T-helper 1 cell treated with Interleukin-12 subunit alpha and Interleukin-12 subunit beta and Interleukin-4 antibody, amounts not matched to agents 30 ng/mL and 1 ng/mL, for 36 hours (primary cell): ENCODE measurements at regions not wholly inside any gene's neighbourhood (a gene's known extent, or its start where the extent isn't known, plus 50 kb on each side); places are given as distances from the start of the nearest gene placed in this dataset.

Source experiments
- intact Hi-C: fragments of 100-400 bp; cut with micrococcal nuclease; formaldehyde crosslinking; loops from one replicate; pipeline ENCODE4 v1.15.1; 2024

DNA sequence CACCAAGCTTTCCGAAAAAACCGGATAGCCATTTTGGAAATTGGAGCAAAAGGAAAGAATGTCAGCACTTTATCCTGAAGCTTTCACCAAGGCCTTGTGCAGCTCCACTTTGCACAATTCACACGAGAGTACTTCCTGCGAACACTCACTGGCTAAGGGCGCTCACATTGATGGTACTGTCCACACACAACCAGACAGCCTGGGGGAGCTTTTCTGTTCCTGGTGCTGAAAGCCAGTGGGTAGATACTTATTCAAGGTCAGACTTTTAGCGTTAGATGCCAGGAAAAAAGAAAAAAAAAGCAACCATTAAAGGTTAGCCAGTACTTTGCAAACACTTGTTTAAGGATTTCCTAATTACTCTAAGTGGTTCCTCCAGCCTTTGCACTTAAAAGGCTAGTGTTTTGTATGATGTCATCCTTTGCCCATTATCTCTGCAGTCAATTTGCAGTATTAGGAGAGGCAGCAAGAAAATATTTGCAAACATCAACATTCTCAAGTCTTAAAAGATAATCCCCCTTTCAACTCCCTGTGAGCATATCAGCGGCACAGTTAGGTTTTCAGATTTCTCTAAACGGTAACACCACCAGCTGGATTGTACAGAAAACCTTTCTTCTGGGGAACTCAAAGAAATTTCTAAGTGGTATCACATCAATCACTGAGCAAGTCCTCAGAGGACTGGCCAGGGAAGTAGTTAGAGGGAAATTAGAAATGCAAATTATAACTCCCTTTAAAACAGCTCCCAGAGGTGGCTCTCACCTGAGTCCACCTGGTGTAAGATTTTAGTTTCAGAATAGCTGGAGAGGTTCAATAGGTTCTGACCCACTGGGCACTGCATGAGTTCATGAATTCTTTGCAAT, 243.4 kb upstream of the IRX5 start:
- intact Hi-C loops = no loop called here

DNA sequence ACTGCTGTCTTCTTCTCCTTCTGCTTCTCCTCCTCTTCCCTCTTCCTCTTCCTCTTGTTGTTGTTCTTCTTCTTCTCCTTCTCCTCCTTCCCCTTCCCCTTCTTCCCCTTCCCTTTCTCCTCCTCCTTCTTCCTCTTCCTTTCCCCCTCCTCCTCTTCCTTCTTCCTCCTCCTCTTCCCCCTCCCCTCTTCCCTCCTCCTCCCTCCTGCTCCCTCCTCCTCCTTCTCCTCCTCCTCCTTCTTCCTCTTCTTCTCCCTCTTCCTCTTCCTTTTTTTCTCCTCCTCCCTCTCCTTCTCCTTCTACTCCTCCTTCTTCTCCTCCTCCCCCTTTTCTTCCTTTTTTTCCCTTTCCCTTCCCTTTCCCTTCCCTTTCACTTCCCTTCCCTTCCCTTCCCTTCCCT, 245.0 kb upstream of the IRX5 start:
- intact Hi-C loops = no loop called here

DNA sequence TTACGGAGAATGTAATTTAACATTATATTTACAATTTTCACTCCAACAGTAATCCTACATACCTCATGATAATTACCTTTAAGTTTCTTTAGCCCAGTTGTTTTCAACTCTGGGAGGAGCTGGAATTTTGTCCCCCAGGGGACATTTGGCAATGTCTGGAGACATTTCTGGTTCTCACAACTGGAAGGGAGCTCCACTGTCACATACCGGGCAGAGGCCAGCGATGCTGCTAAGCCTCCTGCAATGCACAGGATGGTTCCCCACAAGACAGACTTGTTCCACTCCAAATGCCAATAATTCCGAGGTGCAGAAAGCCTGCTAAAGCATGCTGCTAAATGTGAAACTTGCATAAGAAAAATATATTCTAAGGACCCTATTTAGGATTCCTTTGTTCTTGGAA, 251.1 kb upstream of the IRX5 start:
- intact Hi-C loops = no loop called here

DNA sequence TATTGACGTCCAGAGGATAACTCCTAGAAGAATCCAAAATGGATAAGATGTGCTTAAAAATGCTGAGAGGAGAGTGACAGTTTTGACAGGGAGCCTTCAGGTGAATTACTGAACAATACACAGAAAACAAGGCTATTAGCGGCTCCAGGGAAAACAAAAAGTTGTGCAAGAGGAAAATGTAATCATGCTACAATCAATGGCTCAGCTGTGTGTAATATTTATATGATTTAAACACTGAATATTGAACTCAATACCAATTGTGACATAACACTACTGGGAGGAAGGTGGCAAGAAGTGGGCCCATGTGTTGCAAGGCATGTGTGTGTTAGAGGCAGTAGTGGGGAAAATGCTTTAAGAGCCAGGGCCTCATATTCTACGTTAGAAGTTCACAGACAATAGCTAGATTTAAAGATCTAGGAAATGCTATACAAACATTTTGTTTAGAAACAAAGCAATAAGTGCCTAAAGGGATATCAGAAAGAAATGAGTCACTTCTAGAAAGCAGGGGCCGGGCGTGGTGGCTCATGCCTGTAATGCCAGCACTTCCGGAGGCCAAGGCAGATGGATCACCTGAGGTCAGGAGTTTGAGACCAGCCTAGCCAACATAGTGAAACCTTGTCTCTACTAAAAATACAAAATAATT, 253.2 kb upstream of the IRX5 start:
- intact Hi-C loops = no loop called here

DNA sequence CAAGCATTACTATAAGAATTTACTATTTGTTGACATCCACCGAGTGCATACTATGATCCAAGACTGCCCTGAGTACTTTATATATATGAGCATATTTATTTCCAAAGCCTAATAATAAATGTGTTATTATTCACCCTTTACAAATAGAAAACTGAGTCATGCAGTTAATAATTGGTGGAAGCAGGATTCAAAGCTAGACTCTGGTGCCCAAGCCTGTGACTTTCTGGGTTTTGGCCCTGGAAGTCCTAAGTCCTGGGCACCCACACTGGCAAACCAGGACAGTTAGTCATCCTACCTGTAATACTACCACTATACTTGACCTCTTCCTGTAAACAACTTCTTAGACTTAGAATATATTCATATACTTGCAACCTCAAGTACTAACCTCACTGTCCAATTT, 257.4 kb upstream of the IRX5 start:
- intact Hi-C loops = no loop called here

DNA sequence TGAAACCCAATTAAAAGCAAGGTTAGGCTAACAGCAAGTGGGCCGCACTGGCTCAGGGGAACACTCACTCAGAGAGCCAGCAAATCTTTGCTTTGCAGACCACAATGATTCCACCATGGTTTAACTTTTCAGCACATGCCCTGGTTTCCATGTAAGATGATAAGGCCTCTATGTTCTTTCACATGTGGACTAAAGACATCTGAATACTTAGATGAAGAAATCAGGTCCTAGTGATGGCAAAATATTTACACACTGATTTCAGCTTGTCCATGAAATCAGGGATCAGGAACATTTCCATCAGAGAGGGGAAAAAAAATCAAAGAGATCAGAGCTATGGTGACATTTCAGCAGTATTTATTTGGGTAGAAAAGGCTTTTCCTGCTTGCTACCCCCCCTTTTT, 258.2 kb upstream of the IRX5 start:
- intact Hi-C loops = no loop called here

DNA sequence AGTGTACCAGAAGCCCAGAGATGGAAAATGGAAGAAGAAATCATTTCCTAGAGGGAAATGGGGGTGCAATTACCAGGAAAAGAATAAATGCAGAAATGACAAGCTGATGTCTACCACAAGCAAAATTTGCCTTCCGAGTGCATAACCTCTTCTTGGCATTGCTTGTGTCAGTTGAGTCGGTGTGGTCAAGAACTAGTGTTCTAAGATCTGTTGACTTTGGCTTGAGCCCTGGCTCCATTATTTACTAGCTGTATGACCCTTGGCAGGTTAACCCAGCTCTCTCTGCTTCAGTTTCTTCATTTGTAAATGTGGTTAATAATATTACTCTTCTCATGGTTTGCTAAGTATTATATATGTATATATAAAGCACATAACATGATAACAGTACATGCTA, 273.0 kb upstream of the IRX5 start:
- intact Hi-C loops = no loop called here

DNA sequence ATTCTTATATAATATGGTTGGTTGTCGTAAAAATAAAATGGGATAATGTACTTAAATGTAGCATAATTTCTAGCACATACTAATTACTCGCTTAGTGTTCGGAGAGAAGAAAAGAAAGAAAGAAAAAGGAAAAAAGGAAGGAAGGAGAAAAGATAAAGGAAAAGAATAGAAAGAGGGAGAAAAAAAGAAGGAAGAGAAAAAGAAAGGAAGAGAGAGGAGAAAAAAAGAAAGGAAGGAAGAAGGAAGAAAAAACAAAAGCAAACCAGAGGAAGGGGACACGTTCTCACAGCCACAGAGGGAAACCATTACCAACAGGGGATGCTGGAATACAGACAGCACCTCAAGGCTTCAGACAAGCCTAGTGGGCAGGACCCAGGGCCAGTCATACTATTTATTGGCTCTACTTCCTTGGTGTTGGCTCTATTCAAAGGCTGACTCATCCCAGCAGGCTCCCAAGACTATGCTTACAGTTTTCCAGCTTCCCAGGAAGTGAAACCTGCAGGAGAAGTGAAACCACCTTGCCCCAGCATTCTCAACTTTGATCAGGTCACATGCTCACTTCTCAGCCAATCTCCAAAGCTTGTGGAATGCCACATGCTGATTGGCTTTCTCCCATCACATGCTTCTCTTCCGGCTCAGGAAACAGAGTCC, 273.5 kb upstream of the IRX5 start:
- intact Hi-C loops = no loop called here

DNA sequence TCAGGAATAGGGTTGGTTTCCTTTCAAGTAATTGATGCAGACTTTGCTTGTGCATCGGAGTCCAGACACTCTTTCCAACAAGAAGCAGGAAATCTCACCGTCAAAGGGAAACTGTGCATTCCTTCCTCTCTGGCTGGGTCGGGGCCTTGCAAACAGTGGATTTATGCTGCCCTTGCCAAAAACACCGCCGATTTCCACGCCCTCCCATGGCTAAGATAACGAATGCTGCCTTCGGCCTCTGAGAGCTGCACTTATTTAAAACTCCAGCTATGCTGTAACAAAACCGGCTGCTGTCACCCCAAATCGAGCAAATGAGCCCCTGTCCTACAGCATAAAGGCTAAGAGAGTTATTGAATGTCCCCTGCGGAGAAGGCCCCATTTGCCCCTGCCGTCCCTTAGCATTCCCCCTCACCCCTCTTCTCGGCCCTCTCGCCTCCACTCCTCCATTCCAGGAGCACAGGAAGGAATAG, 275.5 kb upstream of the IRX5 start:
- intact Hi-C loops = no loop called here

DNA sequence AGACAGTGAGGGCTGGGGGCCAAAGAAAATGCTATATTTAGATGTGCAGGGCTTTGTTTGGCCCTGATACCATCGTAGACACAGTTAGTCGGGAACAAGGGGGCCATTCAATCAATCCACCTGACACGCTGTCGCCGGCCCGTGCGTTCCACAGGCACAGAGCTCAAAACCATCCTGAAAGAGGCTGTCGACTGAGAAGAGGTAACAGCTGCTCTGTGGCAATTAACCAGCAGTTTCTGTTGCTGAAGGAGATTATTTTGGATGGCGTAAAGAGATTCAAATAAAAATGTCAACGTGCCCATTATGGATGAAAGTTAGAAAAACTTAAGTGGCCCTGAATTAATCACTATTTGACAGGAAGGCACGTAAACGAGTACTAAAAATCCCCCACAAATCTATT, 276.2 kb upstream of the IRX5 start:
- intact Hi-C loops = no loop called here

DNA sequence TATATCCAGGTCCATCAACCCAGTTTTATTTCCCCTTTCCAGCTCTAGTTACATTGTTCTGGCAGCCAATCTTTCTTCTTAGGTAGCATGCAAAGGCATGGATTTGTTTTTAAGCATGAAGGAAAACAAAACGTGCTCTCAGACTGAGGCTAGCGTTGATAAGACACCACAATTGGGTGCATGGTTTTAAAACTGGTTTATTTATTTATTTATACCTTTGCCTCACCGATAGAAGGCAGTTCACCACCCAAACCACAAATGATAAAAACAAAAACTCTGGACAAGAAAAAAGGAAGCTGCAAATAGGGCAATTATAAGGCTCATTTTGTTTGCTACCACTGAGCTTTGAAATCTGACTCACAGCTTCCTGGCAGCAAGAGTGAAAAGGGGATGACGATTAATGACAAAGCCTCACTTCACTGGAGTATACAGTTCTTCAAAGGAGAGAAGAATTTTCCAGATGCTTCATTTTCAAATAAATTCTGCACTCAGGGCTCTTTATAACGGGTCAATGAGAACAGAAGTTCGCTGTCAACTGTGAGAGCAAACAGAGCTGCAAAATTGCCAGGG, 278.4 kb upstream of the IRX5 start:
- intact Hi-C loops = no loop called here

DNA sequence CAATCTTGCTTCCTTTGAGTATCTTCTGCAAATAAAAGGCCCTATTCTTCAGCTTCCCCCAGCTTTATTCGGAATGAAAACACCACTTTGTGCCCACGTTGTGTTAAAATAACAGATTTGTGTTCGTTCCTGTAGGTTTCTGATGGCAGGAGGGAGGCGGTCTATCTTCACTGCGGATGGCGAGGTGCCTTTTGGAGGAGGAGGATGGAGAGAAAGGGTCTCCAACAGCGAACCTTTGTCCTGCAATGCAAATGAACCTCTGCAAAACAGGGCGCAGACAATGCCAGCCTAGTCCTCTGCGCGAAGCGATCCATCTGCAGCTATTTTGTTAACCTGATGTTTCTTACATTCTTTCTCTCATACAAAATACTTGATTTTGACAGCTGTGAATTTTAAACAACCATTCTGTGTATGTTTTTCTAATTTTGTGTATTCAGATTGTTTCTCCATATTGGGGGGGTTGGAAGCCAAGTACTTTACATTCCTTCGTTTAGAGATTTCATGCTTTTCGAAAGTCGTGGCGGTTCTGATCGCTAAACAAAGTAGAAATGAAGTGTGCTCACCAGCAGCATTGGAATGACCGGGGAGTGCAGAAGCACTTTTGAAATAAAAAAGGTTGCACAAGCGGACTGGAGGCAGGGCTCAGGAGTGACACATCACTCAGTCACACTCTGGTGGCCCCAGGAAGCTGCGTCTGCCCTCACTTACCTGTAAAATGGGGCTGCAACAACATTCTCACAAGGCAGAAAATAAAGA, 279.0 kb upstream of the IRX5 start:
- intact Hi-C loops = loop anchor here (1.0 kb wide), 1 partner anchor 39 kb away; no protein-coding TSS in a partner anchor

DNA sequence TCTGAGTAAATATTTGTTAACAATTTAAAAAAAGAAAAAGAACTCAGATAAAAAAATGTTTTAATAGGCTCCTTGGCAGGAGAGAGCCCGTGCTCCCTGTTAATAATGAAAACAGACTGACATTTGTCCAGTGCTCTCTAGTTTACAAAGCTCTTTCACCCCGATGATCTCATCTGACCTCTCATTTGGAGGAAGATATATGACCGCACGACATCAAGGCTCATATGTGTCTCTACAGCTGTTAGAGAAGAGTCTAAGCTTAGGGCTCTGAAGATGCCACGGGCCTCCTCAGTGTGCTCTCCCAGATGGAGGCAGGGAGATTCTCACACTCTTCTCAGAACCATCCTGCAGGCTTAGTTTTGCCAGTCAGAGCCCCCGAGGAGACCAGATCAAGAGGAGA, 280.8 kb upstream of the IRX5 start:
- intact Hi-C loops = no loop called here

DNA sequence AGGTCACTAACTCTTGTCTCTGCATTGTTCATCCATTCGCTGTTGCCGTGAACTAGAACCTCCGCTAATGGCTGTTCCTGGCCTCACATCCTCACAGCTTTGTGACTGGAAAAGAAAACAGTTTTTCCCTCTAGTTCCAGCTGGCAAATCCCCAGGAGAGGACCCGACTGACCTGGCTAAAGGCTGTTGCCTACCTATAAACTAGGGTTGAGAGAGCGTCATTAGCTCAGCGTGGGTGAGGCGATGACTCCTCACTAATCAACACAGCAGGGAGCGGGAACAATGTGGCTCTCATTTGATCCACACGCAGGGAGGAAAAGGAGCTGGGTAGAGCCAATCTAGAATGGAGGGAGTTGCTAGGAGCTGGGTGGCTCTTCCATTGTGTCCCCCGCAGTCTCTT, 282.1 kb upstream of the IRX5 start:
- intact Hi-C loops = no loop called here

DNA sequence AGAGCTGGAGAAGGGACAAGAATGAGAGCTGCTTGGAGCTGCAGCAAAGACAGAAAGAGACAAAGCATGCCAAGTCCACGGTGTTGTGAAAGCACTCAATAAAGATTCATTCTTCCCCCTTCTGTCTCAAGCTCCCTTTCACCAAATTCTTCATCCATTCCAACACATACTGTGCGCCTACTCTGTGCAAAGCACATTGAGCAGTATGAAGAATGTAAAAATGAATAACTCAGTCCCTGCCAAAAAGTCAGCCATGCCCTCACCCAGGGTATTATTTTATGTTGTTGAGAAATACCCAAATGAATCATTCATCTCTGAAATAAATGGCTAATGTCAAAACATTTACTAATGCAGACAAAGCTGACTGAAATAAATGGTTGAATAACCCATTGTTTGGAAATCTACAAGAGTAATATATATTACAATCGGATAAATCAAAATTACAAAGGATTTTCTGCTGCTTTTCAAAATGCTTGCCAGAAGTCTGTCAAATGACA, 282.9 kb upstream of the IRX5 start:
- intact Hi-C loops = no loop called here

DNA sequence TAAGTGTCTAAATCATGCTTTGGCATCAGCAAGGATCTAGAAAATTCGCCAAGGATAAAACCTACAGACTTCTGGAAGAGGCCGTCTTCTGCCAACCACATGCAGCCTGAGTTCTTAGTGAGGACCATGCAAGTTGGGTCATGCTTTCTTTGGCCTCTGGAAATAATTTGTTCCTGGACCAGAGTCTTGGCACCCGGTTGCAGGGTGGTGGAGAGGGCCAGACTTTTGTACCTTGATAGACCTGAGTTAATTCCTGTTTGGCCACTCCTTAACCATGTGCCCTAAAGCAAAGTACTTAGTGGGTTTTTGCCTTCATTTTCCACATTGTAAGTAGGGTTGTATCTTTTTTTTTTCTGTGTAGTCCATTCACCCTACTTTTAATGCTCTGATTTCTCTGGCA, 283.4 kb upstream of the IRX5 start:
- intact Hi-C loops = no loop called here

DNA sequence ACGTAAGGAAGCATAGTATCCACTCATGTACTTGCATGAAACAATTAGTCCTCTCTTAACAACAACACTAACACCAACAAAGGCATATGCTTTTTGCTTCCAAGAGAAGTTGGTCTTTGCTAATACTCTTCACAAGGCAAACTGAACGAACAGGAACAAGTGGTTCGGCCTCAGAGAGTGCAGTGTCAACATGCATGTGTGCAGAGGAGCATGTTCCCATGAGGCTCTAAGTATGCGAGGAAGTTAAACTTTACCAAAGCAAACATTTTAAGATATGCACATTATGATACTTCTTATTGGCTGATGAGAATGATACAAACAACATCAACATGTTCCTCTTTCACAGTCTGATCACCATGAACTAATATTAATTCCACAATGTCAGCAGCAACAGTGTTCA, 285.3 kb upstream of the IRX5 start:
- intact Hi-C loops = no loop called here

DNA sequence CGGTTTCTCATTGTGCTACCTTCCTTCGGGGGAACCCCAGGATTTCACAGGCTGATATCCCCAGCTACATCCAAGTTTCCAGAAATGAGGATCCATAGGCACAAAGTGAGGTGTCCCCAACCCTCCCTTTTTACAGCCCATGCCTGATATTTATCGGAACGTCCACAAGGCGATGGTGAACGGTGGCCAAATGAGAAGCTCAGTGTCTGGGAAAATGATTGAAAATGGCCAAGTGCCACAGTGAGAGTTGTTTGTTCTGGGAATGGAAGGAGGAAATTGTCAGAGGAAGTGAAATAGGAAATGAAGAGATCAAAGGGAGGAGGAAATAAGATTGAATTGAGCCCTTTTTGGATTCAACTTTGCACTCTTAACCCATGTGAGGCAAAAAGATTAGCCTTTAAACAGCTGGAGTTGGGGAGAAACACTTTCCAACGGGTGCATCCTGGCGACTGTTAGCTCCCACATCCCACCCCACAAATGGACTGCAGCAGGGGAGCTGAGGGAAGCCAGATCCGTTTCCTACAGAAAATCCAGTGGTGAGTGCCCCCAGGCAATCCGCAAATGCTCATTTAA, 294.4 kb upstream of the IRX5 start:
- intact Hi-C loops = no loop called here

DNA sequence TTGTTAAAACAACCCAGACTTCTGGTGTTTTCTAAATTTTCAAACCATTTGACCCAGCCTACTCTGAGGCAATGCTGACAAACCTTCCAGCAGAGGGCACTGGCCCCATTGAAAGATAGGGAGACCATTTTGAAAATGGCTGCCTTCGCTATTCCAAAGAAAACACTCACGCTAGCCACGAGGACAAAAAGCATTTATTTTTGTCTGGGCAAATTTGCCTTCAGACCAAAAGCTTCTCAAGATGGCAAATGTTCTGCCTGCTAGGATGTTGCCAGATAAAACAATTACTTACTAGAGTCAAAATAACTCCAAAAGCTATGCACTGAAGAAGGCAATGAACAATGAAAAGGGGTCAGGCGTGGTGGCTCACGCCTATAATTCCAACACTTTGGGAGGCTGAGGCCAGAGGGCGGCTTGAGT, 296.7 kb upstream of the IRX5 start:
- intact Hi-C loops = no loop called here

DNA sequence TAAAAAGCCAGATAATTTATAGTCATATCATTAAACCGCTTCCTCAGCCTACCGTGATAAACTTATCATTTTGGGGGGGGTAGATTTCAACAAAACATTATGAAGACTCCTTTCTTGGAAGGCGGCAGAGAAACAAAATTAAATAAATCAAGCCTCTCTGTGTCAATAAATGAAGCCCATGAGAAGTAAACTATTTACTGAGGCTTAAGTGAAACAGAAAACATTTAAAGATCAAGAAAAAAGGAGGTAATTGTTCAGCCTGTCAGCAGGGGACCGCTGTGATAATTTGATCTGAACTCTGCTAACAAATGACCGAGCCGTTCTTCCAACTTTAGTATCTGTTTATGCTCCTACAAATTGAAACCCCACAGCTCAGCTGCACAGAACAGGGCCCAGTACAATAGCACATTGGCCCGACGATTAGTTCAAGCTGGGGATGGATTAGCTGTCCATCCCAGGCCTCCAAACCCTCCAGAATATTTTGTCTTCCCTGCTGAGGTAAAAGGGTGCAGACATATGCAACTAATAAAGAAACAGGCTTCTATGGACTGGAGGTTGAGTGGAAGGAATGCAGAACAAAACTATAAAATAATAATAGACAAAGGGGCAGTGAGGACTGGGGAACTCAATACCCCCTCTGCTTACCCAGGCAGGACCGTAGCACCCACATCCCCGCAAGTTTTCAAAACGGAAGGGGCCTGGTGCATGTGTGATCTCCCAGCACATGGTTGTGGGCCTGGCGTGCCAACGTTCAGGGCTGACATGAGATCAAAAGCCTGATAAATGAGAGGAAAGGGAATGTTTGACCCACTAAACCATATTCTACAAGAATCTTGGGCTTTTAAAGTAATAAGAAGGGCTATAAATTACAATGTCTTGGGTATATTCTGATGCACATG, 298.1 kb upstream of the IRX5 start:
- intact Hi-C loops = no loop called here
